Lung (tissue), 11 donors: ENCODE measurements at regions not wholly inside any gene's neighbourhood (a gene's known extent, or its start where the extent isn't known, plus 50 kb on each side); places are given as distances from the start of the nearest gene placed in this dataset.

Source experiments
- ATAC-seq: fragments of 200-7000 bp; cut with Tn5 transposase; one replicate; pipeline ENCODE4 v1.9.1; 2020; ENCODE audit warnings: moderate number of reproducible peaks; ENCODE audit not compliant: insufficient read depth, low FRiP score
- DNase-seq, 3 donors: peaks; one replicate each; pipeline ENCODE4 v3.0.0-alpha.2; 2013 to 2017
- H3K27ac ChIP-seq, 2 donors: one replicate each; pipeline ENCODE4 v1.5.1; 2013; ENCODE audit warnings: mild to moderate bottlenecking in 2 of 2, moderate library complexity in 2 of 2, control low read depth in 1 of 2, inconsistent platforms in 1 of 2, low read depth in 1 of 2, low read length in 1 of 2
- H3K27me3 ChIP-seq, 3 donors: one replicate each; pipeline ENCODE4 v1.5.1; 2013; ENCODE audit warnings: low read length in 2 of 3; ENCODE audit not compliant: control insufficient read depth in 3 of 3, insufficient read depth in 3 of 3
- H3K36me3 ChIP-seq, 4 donors: one replicate each; pipeline ENCODE4 v1.5.1; 2013; ENCODE audit warnings: low read length in 4 of 4, mild to moderate bottlenecking in 1 of 4, moderate library complexity in 1 of 4; ENCODE audit not compliant: control insufficient read depth in 4 of 4, insufficient read depth in 4 of 4
- H3K4me1 ChIP-seq, 5 donors: one replicate each; pipeline ENCODE4 v1.5.1; 2013; ENCODE audit warnings: low read length in 5 of 5, mild to moderate bottlenecking in 2 of 5, moderate library complexity in 1 of 5; ENCODE audit not compliant: control insufficient read depth in 5 of 5, insufficient read depth in 5 of 5
- H3K4me3 ChIP-seq: one replicate; pipeline ENCODE4 v1.5.1; 2013; ENCODE audit warnings: mild to moderate bottlenecking, control low read depth, moderate library complexity
- H3K9ac ChIP-seq, 2 donors: one replicate each; pipeline ENCODE4 v1.5.1; 2013; ENCODE audit warnings: low read length in 2 of 2, control low read depth in 1 of 2; ENCODE audit not compliant: insufficient read depth in 1 of 2
- H3K9me3 ChIP-seq, 4 donors: one replicate each; pipeline ENCODE4 v1.5.1; 2013; ENCODE audit warnings: low read length in 3 of 4, mild to moderate bottlenecking in 1 of 4, moderate library complexity in 1 of 4; ENCODE audit not compliant: control insufficient read depth in 4 of 4, insufficient read depth in 3 of 4
- CTCF ChIP-seq: IDR thresholded peaks from 2 replicates; pipeline ENCODE4 v1.5.1; 2012; ENCODE audit warnings: mild to moderate bottlenecking; ENCODE audit errors: control extremely low read depth, extremely low read depth
- WGBS, 2 donors: extraction: QIAGEN DNeasy Blood & Tissue Kit; methylation state at CpG; one replicate each; pipeline ENCODE4 v1.1.7; 2013; 5-methylcytosine and 5-hydroxymethylcytosine counted together
- donor health status: control.
- donor health status: control.
- donor health status: Bipolar disorder and iron deficiency.
- donor health status: healthy.
- donor health status: DM: yes; HTN: yes; CAD: no.

GRCh38 chr12:132380641-132381040 lies 51.3 kb upstream of the GALNT9 start:
- DNase-seq (no peak), ATAC-seq (no peak)
- 44 to 61% methylated on average over 3 of the region's 3 CpGs for WGBS, 2 donors
- no peak for TF ChIP-seq CTCF
- no peak overlapping the region for H3K4me3 ChIP-seq
- H3K27ac ChIP-seq = no peak overlapping the region
- H3K9me3 ChIP-seq = peaks cover 0 to 5% (median 0%) of the 10 kb centered on the region in 4 donors
- no peaks in the 10 kb centered on the region for H3K4me1 ChIP-seq
- no peaks in the 10 kb centered on the region for H3K36me3 ChIP-seq
- no peak overlapping the region for H3K9ac ChIP-seq
- peaks cover 0 to 67% (median 47%) of the 10 kb centered on the region in 3 donors for H3K27me3 ChIP-seq

GRCh38 chr12:132379996-132380395 lies 50.6 kb upstream of the GALNT9 start:
- DNase-seq (no peak), ATAC-seq (no peak)
- Histone ChIP-seq H3K36me3 (no peaks in the 10 kb centered on the region), H3K27me3 (peaks cover 0 to 65% (median 40%) of the 10 kb centered on the region in 3 donors), H3K9me3 (peaks cover 0 to 5% (median 0%) of the 10 kb centered on the region in 4 donors), H3K4me1 (no peaks in the 10 kb centered on the region), H3K27ac (no peak overlapping the region), H3K9ac (no peak overlapping the region), H3K4me3 (no peak overlapping the region)
- 81 to 83% methylated on average over 25 of the region's 25 CpGs for WGBS, 2 donors
- TF ChIP-seq CTCF = no peak

- no peak overlapping the region for H3K27ac ChIP-seq
- H3K9me3 ChIP-seq = peaks cover 0 to 5% (median 0%) of the 10 kb centered on the region in 4 donors
- no peaks in the 10 kb centered on the region for H3K4me1 ChIP-seq
- H3K36me3 ChIP-seq = no peaks in the 10 kb centered on the region
- ATAC-seq (no peak), DNase-seq (no peak)
- WGBS, 2 donors = 88 to 92% methylated on average over 24 of the region's 24 CpGs
- no peak overlapping the region for H3K4me3 ChIP-seq
- no peak for TF ChIP-seq CTCF
- no peak overlapping the region for H3K9ac ChIP-seq
- peaks cover 0 to 62% (median 36%) of the 10 kb centered on the region in 3 donors for H3K27me3 ChIP-seq
Measured at GRCh38 chr12:132379576-132379975, 50.2 kb upstream of the GALNT9 start.
